Lung (tissue), 11 donors: ENCODE measurements at regions not wholly inside any gene's neighbourhood (a gene's known extent, or its start where the extent isn't known, plus 50 kb on each side); places are given as distances from the start of the nearest gene placed in this dataset.

ENCODE experiments used
- ATAC-seq: fragments of 200-7000 bp; cut with Tn5 transposase; one replicate; pipeline ENCODE4 v1.9.1; 2020; ENCODE audit warnings: moderate number of reproducible peaks; ENCODE audit not compliant: insufficient read depth, low FRiP score
- DNase-seq, 3 donors: peaks; one replicate each; pipeline ENCODE4 v3.0.0-alpha.2; 2013 to 2017
- H3K27ac ChIP-seq, 2 donors: one replicate each; pipeline ENCODE4 v1.5.1; 2013; ENCODE audit warnings: mild to moderate bottlenecking in 2 of 2, moderate library complexity in 2 of 2, control low read depth in 1 of 2, inconsistent platforms in 1 of 2, low read depth in 1 of 2, low read length in 1 of 2
- H3K27me3 ChIP-seq, 3 donors: one replicate each; pipeline ENCODE4 v1.5.1; 2013; ENCODE audit warnings: low read length in 2 of 3; ENCODE audit not compliant: control insufficient read depth in 3 of 3, insufficient read depth in 3 of 3
- H3K36me3 ChIP-seq, 4 donors: one replicate each; pipeline ENCODE4 v1.5.1; 2013; ENCODE audit warnings: low read length in 4 of 4, mild to moderate bottlenecking in 1 of 4, moderate library complexity in 1 of 4; ENCODE audit not compliant: control insufficient read depth in 4 of 4, insufficient read depth in 4 of 4
- H3K4me1 ChIP-seq, 5 donors: one replicate each; pipeline ENCODE4 v1.5.1; 2013; ENCODE audit warnings: low read length in 5 of 5, mild to moderate bottlenecking in 2 of 5, moderate library complexity in 1 of 5; ENCODE audit not compliant: control insufficient read depth in 5 of 5, insufficient read depth in 5 of 5
- H3K4me3 ChIP-seq: one replicate; pipeline ENCODE4 v1.5.1; 2013; ENCODE audit warnings: mild to moderate bottlenecking, control low read depth, moderate library complexity
- H3K9ac ChIP-seq, 2 donors: one replicate each; pipeline ENCODE4 v1.5.1; 2013; ENCODE audit warnings: low read length in 2 of 2, control low read depth in 1 of 2; ENCODE audit not compliant: insufficient read depth in 1 of 2
- H3K9me3 ChIP-seq, 4 donors: one replicate each; pipeline ENCODE4 v1.5.1; 2013; ENCODE audit warnings: low read length in 3 of 4, mild to moderate bottlenecking in 1 of 4, moderate library complexity in 1 of 4; ENCODE audit not compliant: control insufficient read depth in 4 of 4, insufficient read depth in 3 of 4
- WGBS, 2 donors: extraction: QIAGEN DNeasy Blood & Tissue Kit; methylation state at CpG; one replicate each; pipeline ENCODE4 v1.1.7; 2013; 5-methylcytosine and 5-hydroxymethylcytosine counted together
- TF ChIP-seq, protein P1 (sequence below): IDR thresholded peaks from 2 replicates; pipeline ENCODE4 v1.5.1; 2012; ENCODE audit warnings: mild to moderate bottlenecking; ENCODE audit errors: control extremely low read depth, extremely low read depth
- donor health status: control.
- donor health status: control.
- donor health status: Bipolar disorder and iron deficiency.
- donor health status: healthy.
- donor health status: DM: yes; HTN: yes; CAD: no.

DNA sequence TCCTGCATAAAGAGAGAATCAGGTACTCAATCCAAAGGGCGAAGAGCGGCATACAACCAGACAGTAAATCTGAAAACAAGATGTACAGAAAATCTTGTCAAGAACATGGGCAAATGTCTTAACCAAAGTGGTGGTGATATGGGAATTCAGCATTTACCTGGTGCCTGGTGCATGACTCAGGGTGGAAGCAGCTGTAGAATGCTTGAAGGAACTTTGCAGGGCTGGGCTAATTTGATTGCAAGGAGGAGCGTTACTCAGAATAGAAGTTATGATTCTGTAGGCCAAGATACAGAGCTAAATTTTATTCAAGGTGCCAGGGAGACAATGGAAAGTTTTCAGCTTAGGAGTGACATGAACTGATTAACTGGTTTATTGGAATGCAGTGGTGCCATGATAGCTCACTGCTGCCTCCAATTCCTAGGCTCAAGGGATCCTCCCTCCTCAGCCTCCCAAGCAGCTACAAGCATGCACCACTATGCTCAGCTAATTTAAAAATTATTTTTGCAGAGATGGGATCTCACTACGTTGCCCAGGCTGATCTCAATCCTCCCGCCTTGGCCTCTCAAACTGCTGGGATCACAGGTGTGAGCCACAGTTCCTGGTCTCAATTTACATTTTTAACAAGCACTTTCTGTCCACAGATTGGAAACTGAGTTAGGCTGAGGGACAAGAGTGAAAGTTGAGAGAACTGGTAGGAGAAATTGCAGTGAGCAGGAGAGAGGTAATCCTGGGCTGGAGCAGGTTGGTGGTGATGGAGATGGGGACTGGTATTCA lies 91.5 kb upstream of the TBC1D5 start:
- Histone ChIP-seq H3K9me3 (no peaks in the 10 kb centered on the region), H3K27me3 (no peaks in the 10 kb centered on the region), H3K36me3 (no peaks in the 10 kb centered on the region), H3K4me3 (no peak overlapping the region), H3K9ac (no peak overlapping the region), H3K4me1 (no peaks in the 10 kb centered on the region), H3K27ac (no peak overlapping the region)
- no peak for DNase-seq
- ATAC-seq, result no peak
- TF ChIP-seq, protein P1, sequence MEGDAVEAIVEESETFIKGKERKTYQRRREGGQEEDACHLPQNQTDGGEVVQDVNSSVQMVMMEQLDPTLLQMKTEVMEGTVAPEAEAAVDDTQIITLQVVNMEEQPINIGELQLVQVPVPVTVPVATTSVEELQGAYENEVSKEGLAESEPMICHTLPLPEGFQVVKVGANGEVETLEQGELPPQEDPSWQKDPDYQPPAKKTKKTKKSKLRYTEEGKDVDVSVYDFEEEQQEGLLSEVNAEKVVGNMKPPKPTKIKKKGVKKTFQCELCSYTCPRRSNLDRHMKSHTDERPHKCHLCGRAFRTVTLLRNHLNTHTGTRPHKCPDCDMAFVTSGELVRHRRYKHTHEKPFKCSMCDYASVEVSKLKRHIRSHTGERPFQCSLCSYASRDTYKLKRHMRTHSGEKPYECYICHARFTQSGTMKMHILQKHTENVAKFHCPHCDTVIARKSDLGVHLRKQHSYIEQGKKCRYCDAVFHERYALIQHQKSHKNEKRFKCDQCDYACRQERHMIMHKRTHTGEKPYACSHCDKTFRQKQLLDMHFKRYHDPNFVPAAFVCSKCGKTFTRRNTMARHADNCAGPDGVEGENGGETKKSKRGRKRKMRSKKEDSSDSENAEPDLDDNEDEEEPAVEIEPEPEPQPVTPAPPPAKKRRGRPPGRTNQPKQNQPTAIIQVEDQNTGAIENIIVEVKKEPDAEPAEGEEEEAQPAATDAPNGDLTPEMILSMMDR, result no peak
- 93 to 96% methylated on average over 5 of the region's 5 CpGs for WGBS, 2 donors

DNA sequence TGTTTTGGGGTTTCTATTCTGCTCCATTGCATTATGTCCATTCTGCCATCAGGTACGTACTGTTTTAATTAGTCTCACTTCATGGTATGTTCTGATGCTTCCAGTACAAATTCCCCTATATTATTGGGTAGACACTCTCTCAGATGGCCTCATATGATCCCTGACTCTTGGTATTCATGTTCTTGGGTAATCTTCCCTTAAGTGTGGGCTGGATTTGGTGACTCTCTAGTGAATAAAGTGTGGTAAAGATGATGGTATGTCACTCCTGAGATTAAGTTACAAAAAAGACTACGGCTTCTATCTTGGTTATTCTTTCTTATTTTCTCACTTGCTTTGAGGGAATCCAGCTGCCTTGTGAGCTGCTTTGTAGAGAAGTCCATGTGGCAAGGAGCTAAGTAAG lies 89.6 kb upstream of the TBC1D5 start:
- Histone ChIP-seq H3K9ac (no peak overlapping the region), H3K4me3 (no peak overlapping the region), H3K4me1 (no peaks in the 10 kb centered on the region), H3K36me3 (no peaks in the 10 kb centered on the region), H3K27me3 (no peaks in the 10 kb centered on the region), H3K27ac (no peak overlapping the region), H3K9me3 (no peaks in the 10 kb centered on the region)
- TF ChIP-seq, protein P1, result no peak
- 93 to 99% methylated on average over 2 of the region's 2 CpGs for WGBS, 2 donors
- DNase-seq, result no peak
- ATAC-seq, result no peak

- Histone ChIP-seq H3K9me3 (no peaks in the 10 kb centered on the region), H3K36me3 (no peaks in the 10 kb centered on the region), H3K4me3 (no peak overlapping the region), H3K27ac (no peak overlapping the region), H3K27me3 (no peaks in the 10 kb centered on the region), H3K4me1 (no peaks in the 10 kb centered on the region), H3K9ac (no peak overlapping the region)
- DNase-seq (no peak), ATAC-seq (no peak)
- TF ChIP-seq, protein P1, result no peak
Measured at GRCh38 chr3:17831366-17831765, 88.9 kb upstream of the TBC1D5 start.

DNA sequence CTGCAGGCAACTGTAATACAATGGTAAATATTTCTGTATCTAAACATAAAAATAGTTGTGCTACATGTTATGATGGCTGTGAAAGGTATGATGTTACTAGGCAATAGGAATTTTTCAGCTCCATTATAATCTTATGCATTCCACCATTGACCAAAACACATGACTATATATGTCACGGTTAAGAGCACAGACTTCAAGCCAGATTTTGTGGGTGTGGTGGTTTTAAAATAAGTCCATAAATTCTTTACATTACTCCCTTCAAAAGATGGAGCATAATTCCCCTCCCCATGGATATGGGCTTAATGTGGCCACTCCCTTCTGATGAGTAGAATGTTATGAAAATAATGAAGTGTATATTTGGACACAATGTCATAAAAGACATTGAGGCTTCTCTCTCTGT lies 88.4 kb upstream of the TBC1D5 start:
- H3K27me3 ChIP-seq, result no peaks in the 10 kb centered on the region
- no peak overlapping the region for H3K27ac ChIP-seq
- H3K4me3 ChIP-seq, result no peak overlapping the region
- TF ChIP-seq, protein P1, result no peak
- H3K9me3 ChIP-seq, result no peaks in the 10 kb centered on the region
- no peak for DNase-seq
- no peaks in the 10 kb centered on the region for H3K36me3 ChIP-seq
- no peak for ATAC-seq
- 83 to 84% methylated on average over 1 of the region's 1 CpG for WGBS, 2 donors
- no peak overlapping the region for H3K9ac ChIP-seq
- no peaks in the 10 kb centered on the region for H3K4me1 ChIP-seq
